Activated T-cell treated with anti-CD3 and anti-CD28 coated beads, Interleukin-2, amount 50 U/mL, for 72 hours (primary cell): ENCODE measurements at regions not wholly inside any gene's neighbourhood (a gene's known extent, or its start where the extent isn't known, plus 50 kb on each side); places are given as distances from the start of the nearest gene placed in this dataset.

Experiments
- ATAC-seq, 2 donors: fragments of 150-1000 bp; cut with Tn5 transposase; replicated peaks in 1 of 2; 2 replicates each; pipeline ENCODE4 v1.10.0; 2021; ENCODE audit warnings: moderate library complexity in 2 of 2, mild to moderate bottlenecking in 1 of 2
- DNase-seq, 2 donors: peaks; one replicate each; pipeline ENCODE4 v3.0.0; 2021 to 2022; ENCODE audit warnings: mixed read lengths in 1 of 2
- H3K27ac Mint-ChIP-seq: one replicate; pipeline ENCODE4 v1.8.0; 2022; ENCODE audit warnings: mild to moderate bottlenecking, moderate library complexity, mixed read lengths
- H3K27me3 Mint-ChIP-seq: one replicate; pipeline ENCODE4 v1.8.0; 2022; ENCODE audit warnings: low read depth, mixed read lengths
- H3K36me3 Mint-ChIP-seq, 2 donors: one replicate each; pipeline ENCODE4 v1.8.0; 2022; ENCODE audit warnings: mixed read lengths in 2 of 2, mild to moderate bottlenecking in 1 of 2; ENCODE audit not compliant: insufficient read depth in 2 of 2
- H3K4me1 Mint-ChIP-seq: one replicate; pipeline ENCODE4 v1.8.0; 2022; ENCODE audit warnings: low read depth, mixed read lengths
- H3K4me3 Mint-ChIP-seq, 2 donors: one replicate each; pipeline ENCODE4 v1.8.0; 2022; ENCODE audit warnings: mild to moderate bottlenecking in 2 of 2, mixed read lengths in 2 of 2, moderate library complexity in 2 of 2
- H3K9me3 Mint-ChIP-seq, 2 donors: one replicate each; pipeline ENCODE4 v1.8.0; 2022; ENCODE audit warnings: mixed read lengths in 2 of 2

DNA sequence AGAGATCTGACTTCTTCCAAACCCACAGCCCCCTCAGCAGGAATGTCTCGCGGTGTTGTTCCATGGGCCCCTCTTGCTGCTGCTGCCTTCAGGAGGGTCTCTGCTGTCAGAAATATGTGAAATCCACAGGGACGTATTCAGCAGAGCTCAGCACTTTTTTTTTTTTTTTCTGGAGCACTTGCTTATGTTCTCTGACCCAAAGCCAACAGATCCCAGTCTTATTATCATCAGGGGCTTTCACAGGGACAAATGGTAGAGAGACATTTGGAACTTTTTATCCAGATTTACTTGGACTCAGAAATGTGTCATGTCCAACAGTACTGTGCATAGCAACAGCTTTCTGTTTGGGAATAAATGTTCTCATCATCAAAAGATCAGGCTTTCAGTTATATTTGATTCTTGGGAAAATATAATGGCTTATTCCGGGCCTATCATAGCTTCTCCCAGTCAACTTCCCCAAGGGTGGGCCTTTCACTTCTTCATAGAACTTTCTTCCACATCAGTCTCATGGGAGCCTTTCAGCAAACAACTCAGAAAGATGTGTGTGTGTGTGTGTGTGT lies 332.7 kb downstream of the ZNF536 start:
- H3K36me3 Mint-ChIP-seq, result no peaks in the 10 kb centered on the region
- H3K4me3 Mint-ChIP-seq, result no peak overlapping the region
- no peak for ATAC-seq
- no peaks in the 10 kb centered on the region for H3K9me3 Mint-ChIP-seq
- H3K27me3 Mint-ChIP-seq, result no peaks in the 10 kb centered on the region
- H3K27ac Mint-ChIP-seq, result no peak overlapping the region
- no peak for DNase-seq
- no peaks in the 10 kb centered on the region for H3K4me1 Mint-ChIP-seq

DNA sequence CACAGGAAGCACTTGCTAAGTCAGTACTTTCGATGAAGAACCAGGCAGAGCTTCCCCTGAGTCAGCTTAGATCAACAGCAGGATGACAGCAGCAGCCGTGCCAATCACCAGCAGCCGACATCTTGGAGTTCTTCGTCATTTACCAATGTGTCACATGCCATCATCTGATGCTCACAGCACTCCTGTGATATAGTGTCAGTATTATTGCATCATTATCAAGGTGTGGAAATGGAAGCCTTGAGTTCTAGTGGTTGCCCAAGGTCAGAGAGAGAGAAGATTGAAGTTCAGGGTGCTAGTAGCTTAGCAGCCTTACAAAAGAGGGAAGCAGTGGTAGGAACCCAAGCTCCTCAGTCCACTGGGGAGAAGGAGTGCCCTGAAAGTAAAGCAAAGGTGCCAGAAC lies 331.5 kb downstream of the ZNF536 start:
- Mint-ChIP-seq H3K4me1 (no peaks in the 10 kb centered on the region), H3K27ac (no peak overlapping the region), H3K4me3 (no peak overlapping the region), H3K9me3 (no peaks in the 10 kb centered on the region), H3K36me3 (no peaks in the 10 kb centered on the region), H3K27me3 (no peaks in the 10 kb centered on the region)
- no peak for ATAC-seq
- no peak for DNase-seq

DNA sequence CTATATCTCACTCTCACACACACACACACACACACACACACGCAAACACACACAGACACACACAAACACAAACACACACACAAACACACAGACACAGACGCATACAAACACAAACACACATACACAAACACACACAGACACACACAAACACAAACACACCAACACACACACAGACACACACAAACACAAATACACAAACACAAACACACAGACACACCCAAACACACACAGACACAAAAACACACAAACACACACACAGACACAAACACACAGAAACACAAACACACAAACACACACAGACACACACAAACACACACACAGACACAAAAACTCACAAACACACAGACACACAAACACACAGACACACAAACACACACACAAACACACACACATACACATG lies 329.0 kb downstream of the ZNF536 start:
- DNase-seq (no peak), ATAC-seq (no peak)
- H3K36me3 Mint-ChIP-seq, result no peaks in the 10 kb centered on the region
- H3K4me1 Mint-ChIP-seq, result no peaks in the 10 kb centered on the region
- no peak overlapping the region for H3K27ac Mint-ChIP-seq
- H3K9me3 Mint-ChIP-seq, result no peaks in the 10 kb centered on the region
- no peaks in the 10 kb centered on the region for H3K27me3 Mint-ChIP-seq
- H3K4me3 Mint-ChIP-seq, result no peak overlapping the region

DNA sequence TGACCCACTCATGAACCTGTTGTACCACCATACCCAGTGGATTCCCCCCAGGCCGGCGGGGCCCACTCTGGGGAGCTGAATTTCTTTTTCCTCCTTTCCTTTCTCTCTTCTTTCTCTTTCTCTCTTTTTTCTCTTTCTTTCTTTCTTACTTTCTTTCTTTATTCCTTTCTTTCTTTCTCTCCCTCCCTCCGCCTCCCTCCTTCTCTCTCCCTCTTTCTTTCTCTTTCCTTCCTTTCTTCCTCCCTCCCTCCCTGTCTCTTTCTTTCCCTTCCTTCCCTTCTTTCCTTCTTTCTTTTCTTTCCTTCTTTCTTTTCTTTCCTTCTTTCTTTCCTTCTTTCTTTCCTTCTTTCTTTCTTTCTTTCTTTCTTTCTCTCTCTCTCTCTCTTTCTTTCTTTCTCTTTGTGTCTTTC lies 327.7 kb downstream of the ZNF536 start:
- no peak for DNase-seq
- no peak overlapping the region for H3K4me3 Mint-ChIP-seq
- no peaks in the 10 kb centered on the region for H3K4me1 Mint-ChIP-seq
- H3K27ac Mint-ChIP-seq, result no peak overlapping the region
- no peaks in the 10 kb centered on the region for H3K9me3 Mint-ChIP-seq
- H3K36me3 Mint-ChIP-seq, result no peaks in the 10 kb centered on the region
- ATAC-seq, result no peak
- no peaks in the 10 kb centered on the region for H3K27me3 Mint-ChIP-seq

DNA sequence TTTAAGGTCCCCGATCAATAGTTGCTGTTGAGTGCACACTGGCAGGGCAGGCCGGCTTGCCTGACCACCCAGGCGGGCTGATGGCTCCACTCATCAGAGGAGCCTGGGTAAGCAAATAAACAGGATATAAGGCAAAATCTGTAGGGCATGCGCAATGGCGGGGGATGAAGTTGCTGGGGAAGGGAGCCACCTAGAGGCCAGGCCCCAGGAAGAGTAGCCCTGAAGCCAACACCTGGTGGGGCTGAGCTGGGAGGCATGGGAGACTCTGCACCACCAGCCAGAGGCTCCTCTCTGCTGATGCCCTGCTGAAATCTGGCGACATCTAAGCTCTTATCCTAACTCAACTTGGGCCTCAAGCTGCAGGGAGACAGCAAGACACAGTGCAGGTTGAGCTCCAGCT lies 324.3 kb downstream of the ZNF536 start:
- peaks cover 8% of the 10 kb centered on the region for H3K27me3 Mint-ChIP-seq
- no peaks in the 10 kb centered on the region for H3K9me3 Mint-ChIP-seq
- ATAC-seq (no peak), DNase-seq (peak in 1 of 2 donors; percentile 12)
- H3K27ac Mint-ChIP-seq, result no peak overlapping the region
- no peak overlapping the region for H3K4me3 Mint-ChIP-seq
- H3K36me3 Mint-ChIP-seq, result no peaks in the 10 kb centered on the region
- H3K4me1 Mint-ChIP-seq, result peaks cover 13% of the 10 kb centered on the region

DNA sequence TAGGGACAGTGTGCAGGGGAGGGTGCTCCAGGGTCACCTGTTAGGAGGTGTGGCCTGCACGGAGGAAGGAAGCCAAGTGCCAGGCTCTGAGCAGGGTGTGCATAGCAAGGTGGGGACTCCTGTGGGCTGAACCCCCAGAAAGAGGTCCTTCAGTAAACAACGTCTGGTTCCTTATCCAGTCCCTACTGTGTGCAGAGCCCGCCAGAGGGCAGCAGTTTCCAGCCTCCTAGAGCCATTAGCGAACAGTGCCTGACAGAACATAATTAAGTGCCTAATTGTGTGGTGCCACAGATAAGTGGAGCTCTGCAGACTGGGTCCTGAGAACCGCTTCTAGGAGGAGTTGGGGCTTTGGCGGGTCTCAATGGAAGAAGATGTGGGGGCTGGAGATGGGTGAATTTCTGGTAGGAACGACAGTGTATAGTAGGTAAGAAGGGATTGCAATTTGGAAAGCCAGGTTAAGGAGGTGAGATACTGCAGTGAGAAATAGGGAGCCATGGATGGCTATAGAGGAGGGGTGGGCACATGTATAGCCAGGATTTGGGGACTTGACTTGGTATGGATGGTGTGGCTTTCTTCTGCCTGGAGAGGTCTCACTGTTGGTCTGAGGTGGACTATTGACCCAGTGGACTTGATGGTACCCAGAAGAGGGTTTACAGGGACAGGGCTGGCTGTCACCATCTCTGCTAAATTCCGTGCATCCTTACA lies 323.1 kb downstream of the ZNF536 start:
- no peak overlapping the region for H3K27ac Mint-ChIP-seq
- H3K27me3 Mint-ChIP-seq, result peaks cover 20% of the 10 kb centered on the region
- DNase-seq, result no peak
- H3K4me3 Mint-ChIP-seq, result no peak overlapping the region
- H3K4me1 Mint-ChIP-seq, result peaks cover 13% of the 10 kb centered on the region
- no peak for ATAC-seq
- H3K9me3 Mint-ChIP-seq, result no peaks in the 10 kb centered on the region
- H3K36me3 Mint-ChIP-seq, result no peaks in the 10 kb centered on the region

DNA sequence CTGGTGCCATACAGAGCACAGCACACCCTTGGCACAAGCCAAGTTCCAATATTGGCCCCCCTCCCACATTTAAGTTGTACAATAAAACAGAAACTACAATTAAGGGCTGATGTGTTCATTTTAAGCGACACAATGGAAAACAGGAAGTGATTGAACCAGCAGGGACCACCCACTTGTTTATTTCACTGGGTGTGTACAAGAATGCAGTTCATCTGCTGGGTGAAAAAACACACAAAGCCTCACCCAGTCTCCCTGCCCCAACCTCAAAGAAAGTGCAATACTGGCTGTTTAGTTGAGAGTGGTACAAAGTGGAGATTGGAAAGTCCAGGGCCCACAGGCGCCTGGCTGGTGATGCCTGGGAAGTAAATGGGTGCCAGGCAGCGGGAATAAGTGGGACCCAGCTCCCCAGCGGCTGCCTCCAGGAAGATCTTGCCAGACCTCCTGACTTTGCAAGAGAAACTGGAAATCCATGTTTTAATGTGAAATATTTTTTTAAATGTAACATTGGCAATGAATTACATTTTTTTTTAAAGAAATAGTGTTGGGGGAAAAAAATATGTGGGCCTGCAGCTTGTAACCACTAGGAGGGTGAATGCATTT lies 322.1 kb downstream of the ZNF536 start:
- Mint-ChIP-seq H3K4me3 (no peak overlapping the region), H3K27me3 (peaks cover 31% of the 10 kb centered on the region), H3K36me3 (no peaks in the 10 kb centered on the region), H3K9me3 (no peaks in the 10 kb centered on the region), H3K4me1 (peaks cover 13% of the 10 kb centered on the region), H3K27ac (no peak overlapping the region)
- DNase-seq, result no peak
- ATAC-seq, result no peak

DNA sequence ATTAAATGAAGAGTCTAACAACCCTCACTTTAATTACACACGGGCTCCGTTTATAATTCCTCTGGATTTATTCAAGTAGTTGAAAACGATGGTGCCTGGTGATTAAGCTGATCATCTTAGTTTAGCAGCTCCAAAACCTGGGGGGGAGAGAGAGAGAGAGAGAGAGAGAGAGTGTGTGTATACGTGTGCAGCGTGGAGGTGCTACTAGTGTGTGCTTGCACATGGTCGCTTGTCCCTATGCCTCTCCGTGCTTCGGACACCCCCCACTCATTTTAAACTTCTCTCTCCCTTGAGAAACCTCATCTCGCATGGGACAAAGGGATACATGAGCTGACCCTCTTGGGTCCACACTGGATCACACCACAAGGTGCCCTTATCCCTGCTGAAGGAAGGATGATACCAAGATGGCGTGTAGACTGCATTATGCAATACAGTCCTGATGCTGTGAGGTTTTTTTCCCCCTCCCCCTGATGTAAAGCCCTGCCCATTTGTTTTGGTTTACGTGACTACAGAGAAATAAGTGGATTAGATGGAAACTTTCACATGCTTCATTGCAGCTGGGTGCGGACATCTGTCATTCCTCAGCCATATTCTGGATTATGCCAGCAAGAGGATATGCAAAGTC lies 320.8 kb downstream of the ZNF536 start:
- no peak for ATAC-seq
- no peak overlapping the region for H3K4me3 Mint-ChIP-seq
- DNase-seq, result no peak
- no peak overlapping the region for H3K27ac Mint-ChIP-seq
- H3K36me3 Mint-ChIP-seq, result no peaks in the 10 kb centered on the region
- no peaks in the 10 kb centered on the region for H3K9me3 Mint-ChIP-seq
- H3K27me3 Mint-ChIP-seq, result peaks cover 36% of the 10 kb centered on the region
- H3K4me1 Mint-ChIP-seq, result peaks cover 13% of the 10 kb centered on the region

DNA sequence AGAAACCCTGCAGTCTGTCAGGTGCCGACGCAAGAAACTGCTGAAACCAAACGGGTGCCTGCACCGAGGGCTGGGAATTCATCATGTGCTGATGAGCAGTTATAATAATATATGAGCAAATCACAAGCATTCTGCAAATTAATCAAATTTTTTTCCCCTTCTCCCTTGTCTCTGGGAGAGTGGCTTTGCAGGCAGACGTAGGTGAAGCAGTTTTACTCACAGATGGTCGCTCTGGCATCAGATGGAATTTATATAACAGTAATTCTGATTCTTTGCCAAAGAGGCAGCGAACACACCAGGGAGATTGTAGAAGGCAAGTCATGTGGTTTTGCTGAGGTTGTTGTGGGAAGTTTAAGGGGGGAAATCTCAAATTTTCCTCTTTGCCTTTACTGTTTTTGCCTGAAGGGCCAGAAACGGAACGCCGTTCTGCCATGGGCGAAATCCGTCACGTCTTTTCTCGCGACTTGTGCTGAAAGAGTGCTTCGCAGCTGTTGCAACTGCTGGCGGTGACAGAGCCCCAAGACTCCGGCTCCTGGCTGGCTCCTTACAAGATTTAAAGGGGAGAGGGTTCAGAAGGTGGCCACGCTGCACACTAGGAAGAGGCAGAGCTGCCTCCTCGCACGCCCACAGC lies 320.1 kb downstream of the ZNF536 start:
- no peak overlapping the region for H3K27ac Mint-ChIP-seq
- ATAC-seq (no peak), DNase-seq (no peak)
- no peaks in the 10 kb centered on the region for H3K9me3 Mint-ChIP-seq
- H3K4me3 Mint-ChIP-seq, result no peak overlapping the region
- no peaks in the 10 kb centered on the region for H3K36me3 Mint-ChIP-seq
- H3K27me3 Mint-ChIP-seq, result peaks cover 43% of the 10 kb centered on the region
- H3K4me1 Mint-ChIP-seq, result peaks cover 13% of the 10 kb centered on the region

DNA sequence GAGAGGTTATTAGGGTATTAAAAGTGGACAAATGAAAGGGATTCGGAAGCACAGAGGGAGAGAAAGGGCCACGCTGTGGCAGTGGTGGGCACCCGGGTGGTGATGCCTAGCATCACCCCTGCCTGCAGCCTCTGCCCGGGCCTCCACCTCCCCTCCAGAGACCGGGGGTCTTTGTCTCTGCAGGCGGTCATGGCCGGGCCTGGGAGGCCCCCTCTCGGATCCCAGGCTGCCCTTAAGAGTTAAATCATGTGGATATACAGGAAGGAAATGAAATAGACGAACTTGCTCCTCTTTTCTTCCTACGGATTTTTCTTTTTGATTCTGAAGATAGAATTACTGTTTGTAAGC lies 319.6 kb downstream of the ZNF536 start:
- Mint-ChIP-seq H3K27ac (no peak overlapping the region), H3K36me3 (no peaks in the 10 kb centered on the region), H3K4me1 (peaks cover 13% of the 10 kb centered on the region), H3K4me3 (no peak overlapping the region), H3K27me3 (peaks cover 48% of the 10 kb centered on the region), H3K9me3 (no peaks in the 10 kb centered on the region)
- DNase-seq, result no peak
- ATAC-seq, result no peak

DNA sequence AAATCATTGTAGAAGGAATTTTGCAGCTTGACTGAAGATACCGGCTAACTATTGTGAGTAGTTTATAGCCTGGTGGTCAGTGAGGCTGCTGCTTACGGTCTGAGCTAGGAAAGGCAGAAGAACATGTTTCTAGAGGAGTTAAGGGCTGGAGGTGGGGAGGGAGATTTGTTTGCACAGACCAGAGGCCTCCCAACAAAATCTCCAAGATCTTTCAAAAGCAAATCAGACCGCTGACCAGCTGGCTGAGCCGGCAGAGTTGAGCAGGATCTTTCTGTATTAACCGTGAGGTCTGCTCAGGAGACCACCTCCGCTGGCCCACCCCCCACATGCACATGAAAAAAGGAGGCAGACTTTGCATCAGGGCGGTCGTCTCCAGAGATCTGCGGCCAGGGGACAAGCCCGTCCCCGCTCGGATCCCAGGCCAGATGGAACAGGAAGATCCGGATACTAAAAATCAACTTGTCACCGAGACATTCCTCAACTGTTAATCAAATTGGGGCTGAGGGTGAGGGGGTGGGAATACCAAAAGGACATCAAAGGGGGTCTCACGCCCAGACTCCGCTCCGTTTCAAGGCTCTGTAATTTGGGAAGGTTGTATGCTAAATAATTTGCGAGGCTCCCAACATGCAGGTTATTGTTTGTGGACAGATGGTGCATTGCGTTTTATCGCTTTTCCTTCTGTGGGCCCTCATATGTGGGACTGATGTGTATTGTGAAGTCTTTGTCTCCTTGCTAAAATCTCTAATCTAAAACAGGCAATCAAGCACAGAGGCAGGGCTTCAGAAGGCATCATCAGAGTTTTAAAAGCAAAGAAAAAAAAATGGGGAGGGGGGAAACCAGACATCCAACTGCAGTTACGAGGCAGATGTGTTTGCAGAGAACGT lies 319.0 kb downstream of the ZNF536 start:
- H3K36me3 Mint-ChIP-seq, result no peaks in the 10 kb centered on the region
- no peak overlapping the region for H3K27ac Mint-ChIP-seq
- DNase-seq, result no peak
- H3K27me3 Mint-ChIP-seq, result peaks cover 54% of the 10 kb centered on the region
- no peak overlapping the region for H3K4me3 Mint-ChIP-seq
- no peak for ATAC-seq
- no peaks in the 10 kb centered on the region for H3K9me3 Mint-ChIP-seq
- peaks cover 13% of the 10 kb centered on the region for H3K4me1 Mint-ChIP-seq

DNA sequence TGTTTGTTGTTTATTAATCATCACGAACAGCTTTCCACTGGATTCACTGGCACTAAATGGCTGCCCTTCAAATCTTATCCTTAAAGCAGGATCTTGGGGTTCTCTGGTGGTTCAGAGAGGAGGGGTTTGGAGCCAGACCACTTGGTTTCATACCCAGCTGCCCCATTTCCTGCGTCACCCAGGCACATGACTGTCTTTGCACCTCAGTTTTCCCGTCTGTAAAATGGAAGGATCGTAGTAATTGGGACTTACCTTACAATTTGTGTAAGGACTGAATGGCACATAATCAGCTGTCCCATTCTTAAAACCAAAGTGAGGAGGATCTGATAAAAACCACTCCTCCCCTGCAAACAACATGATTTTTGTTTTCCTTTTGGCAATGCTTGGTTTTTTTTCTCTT lies 318.3 kb downstream of the ZNF536 start:
- ATAC-seq (no peak), DNase-seq (no peak)
- H3K9me3 Mint-ChIP-seq, result no peaks in the 10 kb centered on the region
- peaks cover 13% of the 10 kb centered on the region for H3K4me1 Mint-ChIP-seq
- H3K27me3 Mint-ChIP-seq, result peaks cover 59% of the 10 kb centered on the region
- H3K27ac Mint-ChIP-seq, result no peak overlapping the region
- no peaks in the 10 kb centered on the region for H3K36me3 Mint-ChIP-seq
- no peak overlapping the region for H3K4me3 Mint-ChIP-seq
